ENCODE measurements at regions not wholly inside any gene's neighbourhood (a gene's known extent, or its start where the extent isn't known, plus 50 kb on each side); places are given as distances from the start of the nearest gene placed in this dataset.

DNA sequence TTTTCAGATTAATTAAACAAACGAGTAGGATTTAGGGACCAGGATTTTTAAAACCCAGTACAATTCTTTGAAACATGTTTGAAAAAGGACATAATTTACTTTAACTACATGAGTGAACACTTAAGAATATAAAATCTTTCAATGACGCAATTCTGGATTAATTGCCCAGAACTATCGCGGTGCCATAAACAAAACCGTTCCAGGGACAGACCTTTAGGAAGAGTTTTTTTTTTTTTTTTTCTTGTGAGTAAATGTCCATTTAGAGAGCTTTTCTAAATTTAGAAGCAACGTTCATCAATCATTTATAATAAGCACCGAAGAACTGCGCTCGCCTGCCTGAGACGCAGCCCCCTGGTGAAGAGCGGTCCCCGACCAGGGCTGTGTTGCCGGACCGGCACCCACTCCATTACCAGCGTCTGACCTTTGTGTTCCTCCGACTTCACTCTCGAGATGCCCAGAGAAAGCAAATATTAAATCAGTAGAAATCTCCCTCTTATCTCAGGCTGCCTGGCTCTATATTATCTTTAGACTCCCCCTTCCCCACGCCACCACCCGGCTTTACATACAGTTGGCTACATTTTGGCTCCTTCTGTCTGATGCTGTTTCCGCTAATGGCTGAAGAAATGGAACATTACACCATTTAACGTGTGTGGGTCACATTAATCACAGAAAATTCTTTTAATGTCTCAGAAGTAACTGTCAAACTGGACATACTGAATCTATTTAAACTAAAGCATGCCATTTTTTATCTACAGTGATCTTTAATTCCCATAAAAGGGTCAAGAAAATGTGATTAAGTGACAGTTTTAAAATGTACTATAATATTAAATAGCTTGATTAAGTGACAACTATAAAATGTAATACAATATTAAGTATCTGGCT, 364.0 kb upstream of the MEIS1 start:
- CTCF ChIA-PET, result no interaction called here
- intact Hi-C loops (cut with micrococcal nuclease), result no loop called here

DNA sequence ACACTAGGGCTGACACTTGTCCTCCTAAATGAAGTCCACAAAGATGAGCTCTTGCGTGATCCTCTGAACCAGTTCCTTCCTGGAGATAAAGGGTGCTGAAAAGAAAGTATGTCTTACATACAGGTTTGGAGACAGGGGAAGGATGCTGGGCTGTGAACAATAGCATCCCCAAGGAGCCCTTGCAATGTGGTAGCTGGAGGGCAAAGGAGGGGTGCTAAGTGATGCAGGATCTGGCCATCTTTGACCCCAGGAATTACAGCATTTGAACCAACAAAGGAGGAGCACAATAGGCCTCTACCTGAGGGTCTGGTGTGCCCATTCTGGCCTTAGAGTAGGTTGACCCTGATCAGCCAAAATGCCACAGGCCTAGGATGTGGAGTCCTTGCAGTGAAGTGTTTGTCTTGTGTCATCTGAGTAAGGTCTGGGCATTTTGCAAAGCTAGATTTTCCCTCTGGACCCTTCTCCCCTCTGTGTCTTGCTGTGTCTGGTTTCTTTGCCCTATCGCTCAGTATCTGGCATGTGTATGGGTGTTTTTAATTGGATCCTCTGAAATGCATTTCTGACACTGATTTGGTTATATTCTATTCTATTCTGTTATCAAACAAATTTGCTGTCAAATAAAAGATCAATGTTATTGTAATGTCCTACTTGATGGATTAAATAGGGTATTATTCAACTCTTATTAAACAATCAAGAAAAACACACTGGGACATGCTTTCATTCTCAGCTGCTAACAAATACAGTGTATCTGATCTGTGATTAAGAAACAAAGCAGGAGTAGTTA, 364.8 kb upstream of the MEIS1 start:
- Mint-ChIP-seq H3K36me3 (ENCODE audit: insufficient read depth, unreplicated experiment) (no peaks in the 10 kb centered on the region), H3K27ac (ENCODE audit: low read depth, unreplicated experiment) (no peak overlapping the region), H3K4me3 (ENCODE audit: unreplicated experiment) (no peak overlapping the region), H3K27me3 (ENCODE audit: insufficient read depth, unreplicated experiment) (no peaks in the 10 kb centered on the region), H3K4me1 (ENCODE audit: insufficient read depth, unreplicated experiment) (no peaks in the 10 kb centered on the region), H3K9me3 (ENCODE audit: unreplicated experiment) (no peaks in the 10 kb centered on the region)
- no TSS peak for BruUV-seq (replicated peaks)
- intact Hi-C loops (cut with micrococcal nuclease), result no loop called here
- DNase-seq (ENCODE audit: unreplicated experiment), result no peak
- no peak for TF ChIP-seq CTCF (IDR thresholded peaks at IDR 0.05; ENCODE audit: unreplicated experiment)
- ChIA-PET POLR2A (no interaction called here), CTCF (interaction anchor here (0.7 kb wide), 1 partner anchor 31 kb away, joined by 3 read pairs; no protein-coding TSS in a partner anchor)

More for the DNA sequence above, 364.0 kb upstream of the MEIS1 start:
- H3K27me3 Mint-ChIP-seq (ENCODE audit: insufficient read depth, unreplicated experiment), result no peaks in the 10 kb centered on the region
- no peaks in the 10 kb centered on the region for H3K36me3 Mint-ChIP-seq (ENCODE audit: insufficient read depth, unreplicated experiment)
- no peak overlapping the region for H3K27ac Mint-ChIP-seq (ENCODE audit: low read depth, unreplicated experiment)
- no peak overlapping the region for H3K4me3 Mint-ChIP-seq (ENCODE audit: unreplicated experiment)
- POLR2A ChIA-PET, result no interaction called here
- no peaks in the 10 kb centered on the region for H3K9me3 Mint-ChIP-seq (ENCODE audit: unreplicated experiment)
- H3K4me1 Mint-ChIP-seq (ENCODE audit: insufficient read depth, unreplicated experiment), result no peaks in the 10 kb centered on the region
- no peak for DNase-seq (ENCODE audit: unreplicated experiment)
- no peak for TF ChIP-seq CTCF (IDR thresholded peaks at IDR 0.05; ENCODE audit: unreplicated experiment)
- no TSS peak for BruUV-seq (replicated peaks)

DNA sequence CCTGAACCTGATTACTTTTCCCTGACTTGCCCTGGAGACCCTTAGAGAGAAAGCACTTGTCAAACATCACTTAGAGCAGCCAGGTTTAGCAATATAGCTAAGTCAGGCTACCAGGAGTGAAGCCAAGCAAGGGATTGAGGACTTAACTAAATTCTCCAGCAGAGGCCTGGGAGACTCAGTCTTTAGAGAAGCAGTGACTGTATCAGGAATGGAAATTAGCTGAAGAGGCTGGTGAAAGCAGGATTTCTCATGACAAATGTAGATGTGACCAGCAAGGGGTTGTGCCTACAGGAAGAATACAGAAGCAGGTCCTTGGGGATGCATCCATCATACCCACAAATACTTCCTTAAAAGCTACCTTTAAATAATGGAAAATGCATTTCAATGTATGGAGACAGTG, 368.9 kb upstream of the MEIS1 start:
- BruUV-seq (replicated peaks), result no TSS peak
- Mint-ChIP-seq H3K4me1 (ENCODE audit: insufficient read depth, unreplicated experiment) (no peaks in the 10 kb centered on the region), H3K27ac (ENCODE audit: low read depth, unreplicated experiment) (no peak overlapping the region), H3K4me3 (ENCODE audit: unreplicated experiment) (no peak overlapping the region), H3K9me3 (ENCODE audit: unreplicated experiment) (no peaks in the 10 kb centered on the region), H3K27me3 (ENCODE audit: insufficient read depth, unreplicated experiment) (peaks cover 10% of the 10 kb centered on the region), H3K36me3 (ENCODE audit: insufficient read depth, unreplicated experiment) (no peaks in the 10 kb centered on the region)
- intact Hi-C loops (cut with micrococcal nuclease), result no loop called here
- no peak for TF ChIP-seq CTCF (IDR thresholded peaks at IDR 0.05; ENCODE audit: unreplicated experiment)
- ChIA-PET POLR2A (interaction anchor here (0.6 kb wide), 1 partner anchor 439 kb away, joined by 3 read pairs; no protein-coding TSS in a partner anchor), CTCF (no interaction called here)
- DNase-seq (ENCODE audit: unreplicated experiment), result no peak

DNA sequence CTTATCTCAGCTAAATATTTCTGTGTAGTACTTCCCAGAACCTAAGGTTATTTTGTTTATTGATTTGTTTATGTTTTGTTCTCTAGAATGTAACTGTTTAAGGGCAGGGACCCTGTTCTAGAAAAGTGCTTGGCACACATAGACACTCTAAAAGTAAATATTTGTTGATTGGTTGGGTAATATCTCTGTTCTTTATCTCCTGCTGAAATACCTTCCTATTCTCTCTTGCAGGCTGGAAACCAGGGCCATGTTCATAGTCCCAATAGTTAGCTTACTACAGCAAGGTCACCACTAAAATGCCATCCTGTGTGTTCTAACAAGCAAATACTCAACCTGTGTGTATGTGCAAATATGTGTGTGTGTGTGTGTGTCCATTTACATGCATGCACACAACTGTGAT, 375.6 kb upstream of the MEIS1 start:
- Mint-ChIP-seq H3K4me1 (ENCODE audit: insufficient read depth, unreplicated experiment) (no peaks in the 10 kb centered on the region), H3K27me3 (ENCODE audit: insufficient read depth, unreplicated experiment) (peaks cover 24% of the 10 kb centered on the region), H3K4me3 (ENCODE audit: unreplicated experiment) (no peak overlapping the region), H3K36me3 (ENCODE audit: insufficient read depth, unreplicated experiment) (no peaks in the 10 kb centered on the region), H3K27ac (ENCODE audit: low read depth, unreplicated experiment) (no peak overlapping the region), H3K9me3 (ENCODE audit: unreplicated experiment) (no peaks in the 10 kb centered on the region)
- CTCF ChIA-PET, result no interaction called here
- POLR2A ChIA-PET, result no interaction called here
- intact Hi-C loops (cut with micrococcal nuclease), result no loop called here
- DNase-seq (ENCODE audit: unreplicated experiment), result no peak
- no peak for TF ChIP-seq CTCF (IDR thresholded peaks at IDR 0.05; ENCODE audit: unreplicated experiment)
- BruUV-seq (replicated peaks), result no TSS peak

Measured in MCF 10A (cell line).